HG02885 (cell line): ENCODE measurements at regions not wholly inside any gene's neighbourhood (a gene's known extent, or its start where the extent isn't known, plus 50 kb on each side); places are given as distances from the start of the nearest gene placed in this dataset.

Experiments used
- ATAC-seq: cut with Tn5 transposase; IDR thresholded peaks from one replicate; pipeline ENCODE4 v1.9.1; 2021; ENCODE audit warnings: mild to moderate bottlenecking; ENCODE audit not compliant: unreplicated experiment, poor library complexity

- no peak for ATAC-seq
Measured at GRCh38 chrX:39899856-39900776, 197.6 kb downstream of the BCOR start.

GRCh38 chrX:39900777-39901170 is 197.0 kb downstream of the BCOR start:
- no peak for ATAC-seq

DNA sequence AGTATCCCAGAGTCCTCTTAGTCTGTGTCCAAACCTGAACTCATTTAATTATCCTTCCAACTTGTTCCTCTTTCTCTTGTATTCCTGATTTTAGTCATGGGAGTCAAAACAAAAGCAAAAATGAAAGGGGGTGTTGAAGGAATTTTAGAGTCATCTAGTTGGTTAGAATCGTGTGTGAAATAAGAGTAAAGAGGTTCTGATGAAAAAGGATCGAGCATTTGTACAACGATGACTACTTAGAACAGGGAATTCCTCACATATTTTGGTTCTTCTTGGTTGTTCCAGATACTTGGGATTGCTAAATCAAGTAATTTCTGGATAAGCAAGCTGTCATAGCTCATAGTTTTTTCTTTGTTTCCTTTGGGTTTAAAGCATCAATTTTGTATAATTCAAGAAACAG is 194.4 kb downstream of the BCOR start:
- no peak for ATAC-seq

DNA sequence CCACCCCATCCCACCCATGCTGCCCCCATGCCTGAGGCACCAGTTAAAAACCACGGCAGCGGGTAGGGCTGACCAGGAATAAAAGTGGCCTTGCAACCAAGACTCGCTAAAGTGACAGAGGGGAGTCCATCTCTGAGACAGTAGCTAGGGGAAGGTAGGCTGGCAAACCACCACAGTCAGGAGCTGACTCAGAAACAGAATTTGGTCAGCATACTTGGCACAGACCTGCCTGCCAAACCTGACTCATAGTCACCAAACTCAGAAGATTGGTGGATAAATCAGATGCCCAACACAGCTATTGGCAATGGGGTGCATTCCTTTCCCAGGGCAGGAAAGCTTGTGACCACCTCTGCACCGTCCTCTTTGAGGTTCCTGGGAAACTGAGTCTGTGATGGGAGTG is 193.8 kb downstream of the BCOR start:
- ATAC-seq, result no peak

DNA sequence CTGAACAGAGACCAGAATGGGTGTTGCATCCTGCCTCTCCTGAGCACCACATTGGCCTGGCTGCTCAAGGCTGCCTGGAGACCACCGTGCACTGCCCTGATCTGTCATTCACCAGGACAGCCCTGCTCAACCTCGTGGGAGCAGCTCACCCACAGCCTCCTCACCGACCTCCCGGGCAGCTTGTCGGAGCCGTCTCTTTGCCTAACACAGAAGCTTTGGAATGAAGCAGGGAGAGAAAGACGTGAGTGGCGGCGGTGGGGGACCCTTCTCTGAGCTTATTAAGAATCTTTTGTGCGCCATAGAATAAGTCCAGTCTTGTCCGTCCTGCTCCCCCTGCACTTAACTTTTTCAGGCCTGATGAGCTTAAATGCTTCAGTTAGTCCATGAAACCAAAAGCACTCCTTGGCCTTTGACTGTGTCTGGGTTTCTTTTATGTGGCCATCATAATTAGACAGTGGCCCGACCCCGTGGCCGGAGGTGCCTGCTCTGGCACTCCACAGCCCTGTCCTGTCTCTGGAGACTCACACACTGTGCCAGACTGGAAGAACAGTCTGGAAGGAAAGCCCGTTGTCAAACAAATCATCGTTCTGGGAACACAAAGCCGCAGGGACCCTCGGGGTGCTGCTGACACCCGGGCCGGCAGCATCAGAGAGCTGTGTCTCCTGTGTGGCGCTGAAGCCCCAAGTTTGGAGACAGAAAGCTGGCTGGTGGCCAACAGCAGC is 192.8 kb downstream of the BCOR start:
- no peak for ATAC-seq

DNA sequence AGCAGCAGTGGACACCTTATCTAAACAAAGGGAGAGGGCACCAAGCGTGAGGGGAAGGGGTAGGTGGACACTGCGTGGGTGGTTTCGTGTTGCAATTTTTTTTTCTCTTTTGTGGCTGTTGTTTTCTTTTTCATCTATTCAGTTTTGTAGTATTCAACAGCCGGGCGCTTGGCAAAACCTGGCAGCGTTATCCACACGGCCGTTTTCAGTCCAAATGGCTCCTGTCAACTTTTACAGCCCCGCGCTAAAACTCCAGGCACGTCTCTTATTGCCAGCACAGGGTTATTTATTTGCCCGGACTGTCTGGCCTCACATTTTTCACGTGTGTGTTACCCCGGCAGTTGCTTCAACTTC is 192.2 kb downstream of the BCOR start:
- ATAC-seq, result no peak

GRCh38 chrX:39905946-39906345 is 191.8 kb downstream of the BCOR start:
- ATAC-seq, result no peak

- ATAC-seq, result no peak
Measured at GRCh38 chrX:39907964-39908661, 189.6 kb downstream of the BCOR start.

DNA sequence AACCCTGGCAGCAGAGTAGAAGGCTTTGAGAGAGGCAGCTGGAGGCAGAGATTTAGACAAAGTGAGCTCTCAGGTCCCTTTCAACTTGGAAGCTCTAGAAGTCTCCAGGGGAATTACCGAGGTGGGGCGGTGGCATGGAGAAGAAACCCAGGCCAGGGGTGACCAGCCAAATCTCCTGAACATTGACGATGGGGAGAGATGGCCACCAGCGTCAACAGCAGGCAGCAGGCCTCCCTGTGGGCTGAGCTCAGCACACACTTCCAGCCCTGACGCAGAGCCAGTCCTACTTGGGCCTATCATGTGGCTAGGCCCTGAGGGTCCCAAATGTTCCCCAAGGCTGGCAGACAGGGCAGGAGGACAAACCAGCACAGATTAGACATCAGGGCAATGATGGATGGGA is 187.8 kb downstream of the BCOR start:
- no peak for ATAC-seq

GRCh38 chrX:39910651-39911050 is 187.1 kb downstream of the BCOR start:
- ATAC-seq, result no peak

GRCh38 chrX:39911278-39911897 is 186.4 kb downstream of the BCOR start:
- ATAC-seq, result no peak

- ATAC-seq, result no peak
Measured at GRCh38 chrX:39912126-39912525, 185.6 kb downstream of the BCOR start.

- ATAC-seq, result no peak
Measured at GRCh38 chrX:39915081-39915480, 182.7 kb downstream of the BCOR start.

GRCh38 chrX:39915596-39915995 is 182.2 kb downstream of the BCOR start:
- ATAC-seq, result no peak

GRCh38 chrX:39921838-39922237 is 175.9 kb downstream of the BCOR start:
- ATAC-seq, result no peak

GRCh38 chrX:39922488-39922887 is 175.3 kb downstream of the BCOR start:
- no peak for ATAC-seq

DNA sequence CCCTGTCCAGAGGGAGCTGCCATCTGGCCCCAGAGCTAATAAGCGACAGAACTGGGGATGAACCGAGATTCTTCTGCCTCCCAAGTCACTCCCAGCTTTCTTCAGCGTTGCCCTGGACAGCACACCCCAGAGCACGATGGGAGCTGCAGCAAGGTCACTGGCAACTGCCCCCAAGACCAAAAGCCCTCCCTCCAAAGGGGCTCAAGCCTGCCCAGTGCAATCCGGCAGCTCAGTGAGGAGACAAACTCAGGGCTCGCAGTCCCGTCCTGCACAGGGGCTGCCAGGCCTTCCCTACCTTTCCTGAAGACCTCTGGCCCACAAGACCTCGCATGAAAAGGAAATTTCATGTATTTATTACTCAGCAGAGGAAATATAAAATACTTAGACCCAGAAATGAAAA is 174.8 kb downstream of the BCOR start:
- ATAC-seq, result no peak

GRCh38 chrX:39927380-39927779 is 170.4 kb downstream of the BCOR start:
- no peak for ATAC-seq

GRCh38 chrX:39928704-39929378 is 168.9 kb downstream of the BCOR start:
- ATAC-seq, result no peak

- no peak for ATAC-seq
Measured at GRCh38 chrX:39929379-39930025, 168.3 kb downstream of the BCOR start.
